Peyer's patch (tissue), 4 donors: ENCODE measurements at regions not wholly inside any gene's neighbourhood (a gene's known extent, or its start where the extent isn't known, plus 50 kb on each side); places are given as distances from the start of the nearest gene placed in this dataset.
"Not testable (repeated sequence)": the region's sequence is repeated elsewhere in the genome, so short reads cannot be mapped to it uniquely, and the experiment has no call there.

ENCODE experiments used
- DNase-seq, 3 donors: peaks; one replicate each; pipeline ENCODE4 v3.0.0-alpha.2; 2017 to 2019
- H3K27ac ChIP-seq, 4 donors: fragments of 200-600 bp; sonication (generic); one replicate each; pipeline ENCODE4 v1.5.1; 2016 to 2019
- H3K27me3 ChIP-seq, 2 donors: fragments of 200-600 bp; sonication (generic); one replicate each; pipeline ENCODE4 v1.5.1; 2019
- H3K36me3 ChIP-seq, 3 donors: fragments of 200-600 bp; sonication (generic); one replicate each; pipeline ENCODE4 v1.5.1; 2016 to 2019
- H3K4me1 ChIP-seq, 4 donors: fragments of 200-600 bp; sonication (generic); one replicate each; pipeline ENCODE4 v1.5.1; 2016 to 2019
- H3K4me3 ChIP-seq, 4 donors: fragments of 200-600 bp; sonication (generic); 1 replicate in 3 of 4; 2 replicates in 1 of 4; pipeline ENCODE4 v1.5.1; 2016 to 2019; ENCODE audit warnings: mild to moderate bottlenecking in 1 of 4
- H3K9me3 ChIP-seq, 4 donors: fragments of 200-600 bp; sonication (generic); one replicate each; pipeline ENCODE4 v1.5.1; 2016 to 2019; ENCODE audit warnings: mild to moderate bottlenecking in 1 of 4
- CTCF ChIP-seq, 6 experiments: fragments of 450-650 bp in 4 of 6; fragments of 200-600 bp in 2 of 6; sonication (generic) in 1 of 6; IDR thresholded peaks; one replicate each; pipeline ENCODE4 v1.5.1; 2017 to 2019; ENCODE audit warnings: antibody characterized with exemption in 6 of 6, mild to moderate bottlenecking in 3 of 6, moderate library complexity in 1 of 6
- POLR2A ChIP-seq, 2 donors: fragments of 450-650 bp; IDR thresholded peaks; one replicate each; pipeline ENCODE4 v1.5.1; 2017; ENCODE audit warnings: antibody characterized with exemption in 2 of 2, mild to moderate bottlenecking in 2 of 2, moderate library complexity in 2 of 2

DNA sequence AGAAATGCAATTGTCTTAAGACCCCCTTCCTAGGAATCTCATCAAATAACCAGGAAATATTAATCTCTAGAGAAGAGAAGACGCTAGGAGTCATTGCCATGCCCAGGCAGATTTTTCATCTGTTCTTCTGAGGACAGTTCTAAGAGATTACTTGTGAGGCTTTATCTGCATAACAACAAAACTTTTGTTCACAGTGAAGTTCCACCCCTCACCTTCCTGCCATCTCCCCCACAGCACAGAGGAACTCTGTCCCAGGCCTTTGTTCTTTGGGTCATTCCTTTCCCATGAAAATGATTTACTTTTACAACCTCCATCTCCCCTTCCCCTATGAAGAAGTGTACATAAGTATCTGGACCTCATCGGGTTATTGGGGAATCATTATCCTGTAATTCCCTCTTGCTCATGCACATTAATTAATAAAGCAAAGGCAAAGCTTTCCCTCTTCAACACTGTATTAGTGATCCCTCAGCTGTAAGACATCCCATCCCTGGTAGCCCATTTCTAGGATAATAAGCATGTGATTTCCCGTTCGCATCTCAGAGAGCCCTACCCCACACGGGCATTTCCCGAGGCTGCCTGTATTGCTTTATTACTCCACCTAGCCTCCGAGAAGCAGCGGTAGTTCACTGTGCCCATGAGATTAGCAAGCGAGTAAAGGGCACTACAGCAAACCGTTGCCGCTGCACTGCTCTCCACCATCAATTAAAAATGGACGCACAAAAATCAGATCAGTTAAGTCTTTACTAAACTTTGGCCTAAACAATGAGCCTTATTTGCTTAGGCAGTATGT is 384.4 kb upstream of the CAMK1G start:
- no peaks in the 10 kb centered on the region for H3K36me3 ChIP-seq
- H3K27ac ChIP-seq, result no peak overlapping the region
- no peak overlapping the region for H3K4me3 ChIP-seq
- TF ChIP-seq POLR2A (IDR thresholded peaks at IDR 0.05), result no peak
- peaks cover 0 to 22% (median 5%) of the 10 kb centered on the region in 4 donors for H3K9me3 ChIP-seq
- H3K4me1 ChIP-seq, result no peaks in the 10 kb centered on the region
- no peaks in the 10 kb centered on the region for H3K27me3 ChIP-seq
- DNase-seq, result peak in 1 of 3 donors; percentile 54

DNA sequence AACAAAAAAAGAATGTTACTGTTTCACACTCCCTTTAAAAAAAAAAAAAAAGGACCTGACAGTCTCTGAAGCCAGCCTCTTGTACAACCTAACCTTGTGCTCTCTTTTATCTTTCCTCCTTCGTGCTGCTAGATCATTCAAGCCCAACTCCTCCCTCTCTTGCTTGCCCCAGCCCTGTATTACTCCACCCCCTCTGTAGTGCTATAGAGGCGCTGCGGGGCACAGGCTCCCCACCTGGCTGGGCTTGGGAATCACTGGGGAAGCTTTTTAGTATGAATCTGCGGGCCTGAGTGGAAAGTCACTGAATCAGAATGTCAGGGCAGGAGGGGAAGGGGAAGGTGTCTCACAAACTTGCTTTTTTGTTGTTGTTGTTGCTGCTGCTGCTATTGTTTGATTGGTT is 383.7 kb upstream of the CAMK1G start:
- peaks cover 0 to 20% (median 5%) of the 10 kb centered on the region in 4 donors for H3K9me3 ChIP-seq
- no peaks in the 10 kb centered on the region for H3K4me1 ChIP-seq
- no peaks in the 10 kb centered on the region for H3K36me3 ChIP-seq
- H3K27ac ChIP-seq, result no peak overlapping the region
- no peak for TF ChIP-seq POLR2A (IDR thresholded peaks at IDR 0.05)
- no peak for TF ChIP-seq CTCF (IDR thresholded peaks at IDR 0.05)
- no peaks in the 10 kb centered on the region for H3K27me3 ChIP-seq
- no peak for DNase-seq
- H3K4me3 ChIP-seq, result no peak overlapping the region

GRCh38 chr1:209202321-209202720 is 381.2 kb upstream of the CAMK1G start:
- DNase-seq, H3K36me3 ChIP-seq, H3K9me3 ChIP-seq, H3K4me1 ChIP-seq, H3K27ac ChIP-seq, H3K4me3 ChIP-seq, H3K27me3 ChIP-seq: not testable (repeated sequence)

- Histone ChIP-seq H3K9me3 (no peaks in the 10 kb centered on the region), H3K4me3 (no peak overlapping the region), H3K27me3 (no peaks in the 10 kb centered on the region), H3K4me1 (no peaks in the 10 kb centered on the region), H3K36me3 (no peaks in the 10 kb centered on the region), H3K27ac (no peak overlapping the region)
- peak in 1 of 3 donors; percentile 54 for DNase-seq
- TF ChIP-seq CTCF (IDR thresholded peaks at IDR 0.05), result peak; percentile 10 to 70 (median 62)
- TF ChIP-seq POLR2A (IDR thresholded peaks at IDR 0.05), result no peak
Observed at GRCh38 chr1:209202830-209203532, 380.5 kb upstream of the CAMK1G start.

GRCh38 chr1:209203533-209203895 is 380.0 kb upstream of the CAMK1G start:
- H3K9me3 ChIP-seq, result no peaks in the 10 kb centered on the region
- H3K27me3 ChIP-seq, result no peaks in the 10 kb centered on the region
- H3K36me3 ChIP-seq, result no peaks in the 10 kb centered on the region
- H3K4me1 ChIP-seq, result no peaks in the 10 kb centered on the region
- TF ChIP-seq POLR2A (IDR thresholded peaks at IDR 0.05), result no peak
- no peak for TF ChIP-seq CTCF (IDR thresholded peaks at IDR 0.05)
- no peak overlapping the region for H3K4me3 ChIP-seq
- no peak for DNase-seq
- H3K27ac ChIP-seq, result no peak overlapping the region

DNA sequence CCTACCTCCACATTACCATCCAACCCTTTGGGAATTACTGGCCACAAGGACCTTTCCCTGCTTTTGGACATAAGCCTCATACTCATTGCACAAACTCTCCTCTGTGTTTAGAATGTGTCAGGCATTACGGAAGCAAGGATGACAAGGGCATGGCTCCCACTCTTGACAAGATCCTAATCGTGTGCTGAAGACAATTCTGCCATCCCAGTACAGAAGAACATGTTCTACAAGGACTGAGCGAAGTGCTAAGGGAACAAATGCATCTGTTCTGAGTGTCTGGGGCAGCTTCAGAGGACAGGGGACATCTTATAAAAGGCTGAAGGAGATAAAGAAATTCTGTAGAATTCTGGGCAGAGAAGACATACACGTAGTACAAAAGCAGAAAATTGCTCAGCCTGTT is 378.5 kb upstream of the CAMK1G start:
- TF ChIP-seq POLR2A (IDR thresholded peaks at IDR 0.05), result no peak
- TF ChIP-seq CTCF (IDR thresholded peaks at IDR 0.05), result no peak
- Histone ChIP-seq H3K4me3 (no peak overlapping the region), H3K36me3 (no peaks in the 10 kb centered on the region), H3K27ac (no peak overlapping the region), H3K9me3 (no peaks in the 10 kb centered on the region), H3K4me1 (no peaks in the 10 kb centered on the region), H3K27me3 (no peaks in the 10 kb centered on the region)
- no peak for DNase-seq
